ENCODE measurements at regions not wholly inside any gene's neighbourhood (a gene's known extent, or its start where the extent isn't known, plus 50 kb on each side); places are given as distances from the start of the nearest gene placed in this dataset.

GRCh38 chrX:9298221-9298620 lies 166.6 kb upstream of the TBL1X start:
- no peak for TF ChIP-seq CTCF (IDR thresholded peaks at IDR 0.05)
- TF ChIP-seq POLR2A (IDR thresholded peaks at IDR 0.05) = no peak
